PC-9 (cell line): ENCODE measurements at regions not wholly inside any gene's neighbourhood (a gene's known extent, or its start where the extent isn't known, plus 50 kb on each side); places are given as distances from the start of the nearest gene placed in this dataset.

Source experiments
- BruUV-seq: library from RNA; stranded (reverse); fragments of 400-500 nt; replicated peaks from 2 replicates; lab custom pipeline; 2021; lab: Mats Ljungman, UMichigan
- CTCF ChIA-PET: fragments of 300-600 bp; sonication (Branson Sonifier 250); formaldehyde crosslinking; loops from one replicate; lab custom pipeline; 2022; ENCODE audit warnings: antibody characterized with exemption; lab: Charles Lee
- POLR2A ChIA-PET: fragments of 300-600 bp; sonication (Branson Sonifier 250); formaldehyde crosslinking; loops from one replicate; lab custom pipeline; 2022; ENCODE audit warnings: antibody characterized with exemption; ENCODE audit not compliant: unreplicated experiment; lab: Charles Lee
- DNase-seq, 2 experiments: peaks; one replicate each; pipeline versions ENCODE4 v3.0.0 to v3.0.0-alpha.2; 2015 to 2022; ENCODE audit warnings: mixed read lengths in 1 of 2
- H2AFZ ChIP-seq: fragments of 200-600 bp; sonication (generic); 2 replicates; pipeline ENCODE4 v1.8.1; 2017; ENCODE audit warnings: antibody characterized with exemption
- H3F3A ChIP-seq: fragments of 200-600 bp; sonication (generic); 2 replicates; pipeline ENCODE4 v1.8.1; 2017; ENCODE audit warnings: antibody characterized with exemption, mild to moderate bottlenecking, low read depth; ENCODE audit not compliant: insufficient read depth
- H3K27ac ChIP-seq: fragments of 200-600 bp; sonication (generic); 2 replicates; pipeline ENCODE4 v1.6.1; 2016; ENCODE audit warnings: mixed run types
- H3K27me3 ChIP-seq: fragments of 200-600 bp; sonication (generic); 2 replicates; pipeline ENCODE4 v1.6.1; 2016; ENCODE audit warnings: low read depth, mixed run types; ENCODE audit not compliant: insufficient read depth
- H3K36me3 ChIP-seq: fragments of 200-600 bp; sonication (generic); 2 replicates; pipeline ENCODE4 v1.6.1; 2016; ENCODE audit warnings: low read depth, mixed run types
- H3K4me1 ChIP-seq: fragments of 200-600 bp; sonication (generic); replicated peaks from 2 replicates; pipeline ENCODE4 v1.6.1; 2016; ENCODE audit warnings: mixed run types; ENCODE audit not compliant: insufficient read depth
- H3K4me2 ChIP-seq: fragments of 200-600 bp; sonication (generic); 2 replicates; pipeline ENCODE4 v1.6.1; 2017; ENCODE audit warnings: mixed run types
- H3K4me3 ChIP-seq: fragments of 200-600 bp; sonication (generic); 2 replicates; pipeline ENCODE4 v1.6.1; 2016; ENCODE audit warnings: mixed run types
- H3K79me2 ChIP-seq: fragments of 200-600 bp; sonication (generic); 2 replicates; pipeline ENCODE4 v1.6.1; 2017; ENCODE audit warnings: low read depth, mixed run types
- H3K9me2 ChIP-seq: fragments of 200-600 bp; sonication (generic); 2 replicates; pipeline ENCODE4 v1.8.1; 2017; ENCODE audit warnings: mild to moderate bottlenecking; ENCODE audit not compliant: insufficient read depth
- H3K9me3 ChIP-seq: fragments of 200-600 bp; sonication (generic); 2 replicates; pipeline ENCODE4 v1.8.1; 2016; ENCODE audit warnings: low read depth; ENCODE audit not compliant: insufficient read depth
- H4K20me1 ChIP-seq: fragments of 200-600 bp; sonication (generic); 2 replicates; pipeline ENCODE4 v1.8.1; 2017; ENCODE audit not compliant: insufficient read depth
- EZH2 ChIP-seq: fragments of 200-600 bp; sonication (generic); IDR thresholded peaks from 2 replicates; pipeline ENCODE4 v1.8.0; 2017; ENCODE audit warnings: antibody characterized with exemption, low read depth
- intact Hi-C: fragments of 100-400 bp; cut with micrococcal nuclease; formaldehyde crosslinking; loops from one replicate; pipeline ENCODE4 v1.10.0; 2022; ENCODE audit not compliant: unreplicated experiment
- TF ChIP-seq, protein P1 (sequence below): fragments of 200-600 bp; sonication (generic); conservative IDR thresholded peaks from 2 replicates; pipeline ENCODE4 v1.6.1; 2017; ENCODE audit warnings: mixed run types, antibody characterized with exemption, mild to moderate bottlenecking, moderate library complexity

GRCh38 chr6:74946961-74947360, 258.9 kb downstream of the COL12A1 start:
- H3K79me2 ChIP-seq: no peaks in the 10 kb centered on the region
- no peak overlapping the region for H3K4me2 ChIP-seq
- H2AFZ ChIP-seq: peak overlapping the region; percentile 78
- H3K9me3 ChIP-seq: no peaks in the 10 kb centered on the region
- H3K4me3 ChIP-seq: no peak overlapping the region
- intact Hi-C loops: no loop called here
- ChIA-PET POLR2A (interaction anchor here (0.6 kb wide), 1 partner anchor 873 kb away, joined by 4 read pairs; no protein-coding TSS in a partner anchor), CTCF (no interaction called here)
- TF ChIP-seq EZH2: no peak
- TF ChIP-seq, protein P1, sequence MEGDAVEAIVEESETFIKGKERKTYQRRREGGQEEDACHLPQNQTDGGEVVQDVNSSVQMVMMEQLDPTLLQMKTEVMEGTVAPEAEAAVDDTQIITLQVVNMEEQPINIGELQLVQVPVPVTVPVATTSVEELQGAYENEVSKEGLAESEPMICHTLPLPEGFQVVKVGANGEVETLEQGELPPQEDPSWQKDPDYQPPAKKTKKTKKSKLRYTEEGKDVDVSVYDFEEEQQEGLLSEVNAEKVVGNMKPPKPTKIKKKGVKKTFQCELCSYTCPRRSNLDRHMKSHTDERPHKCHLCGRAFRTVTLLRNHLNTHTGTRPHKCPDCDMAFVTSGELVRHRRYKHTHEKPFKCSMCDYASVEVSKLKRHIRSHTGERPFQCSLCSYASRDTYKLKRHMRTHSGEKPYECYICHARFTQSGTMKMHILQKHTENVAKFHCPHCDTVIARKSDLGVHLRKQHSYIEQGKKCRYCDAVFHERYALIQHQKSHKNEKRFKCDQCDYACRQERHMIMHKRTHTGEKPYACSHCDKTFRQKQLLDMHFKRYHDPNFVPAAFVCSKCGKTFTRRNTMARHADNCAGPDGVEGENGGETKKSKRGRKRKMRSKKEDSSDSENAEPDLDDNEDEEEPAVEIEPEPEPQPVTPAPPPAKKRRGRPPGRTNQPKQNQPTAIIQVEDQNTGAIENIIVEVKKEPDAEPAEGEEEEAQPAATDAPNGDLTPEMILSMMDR: no peak
- H3K9me2 ChIP-seq: no peaks in the 10 kb centered on the region
- H3K27ac ChIP-seq: no peak overlapping the region
- no peaks in the 10 kb centered on the region for H4K20me1 ChIP-seq
- H3F3A ChIP-seq: no peaks in the 10 kb centered on the region
- H3K36me3 ChIP-seq: no peaks in the 10 kb centered on the region
- no TSS peak for BruUV-seq
- DNase-seq: no peak
- H3K27me3 ChIP-seq: no peaks in the 10 kb centered on the region
- H3K4me1 ChIP-seq: no peaks in the 10 kb centered on the region; the same call in 1 of the 2 replicates

GRCh38 chr6:74942130-74942529, 263.7 kb downstream of the COL12A1 start:
- BruUV-seq: no TSS peak
- Histone ChIP-seq H3K4me1 (no peaks in the 10 kb centered on the region; the same call in 1 of the 2 replicates), H3K79me2 (no peaks in the 10 kb centered on the region), H3F3A (no peaks in the 10 kb centered on the region), H4K20me1 (no peaks in the 10 kb centered on the region), H3K4me2 (no peak overlapping the region), H2AFZ (0 out of 2 replicates have a peak overlapping the region, but pooled peaks have one; percentile 55), H3K9me3 (no peaks in the 10 kb centered on the region), H3K4me3 (no peak overlapping the region), H3K9me2 (no peaks in the 10 kb centered on the region), H3K36me3 (no peaks in the 10 kb centered on the region), H3K27me3 (no peaks in the 10 kb centered on the region), H3K27ac (no peak overlapping the region)
- TF ChIP-seq, protein P1: no peak
- TF ChIP-seq EZH2: no peak
- no peak for DNase-seq
- intact Hi-C loops: no loop called here
- CTCF ChIA-PET: no interaction called here
- POLR2A ChIA-PET: no interaction called here

DNA sequence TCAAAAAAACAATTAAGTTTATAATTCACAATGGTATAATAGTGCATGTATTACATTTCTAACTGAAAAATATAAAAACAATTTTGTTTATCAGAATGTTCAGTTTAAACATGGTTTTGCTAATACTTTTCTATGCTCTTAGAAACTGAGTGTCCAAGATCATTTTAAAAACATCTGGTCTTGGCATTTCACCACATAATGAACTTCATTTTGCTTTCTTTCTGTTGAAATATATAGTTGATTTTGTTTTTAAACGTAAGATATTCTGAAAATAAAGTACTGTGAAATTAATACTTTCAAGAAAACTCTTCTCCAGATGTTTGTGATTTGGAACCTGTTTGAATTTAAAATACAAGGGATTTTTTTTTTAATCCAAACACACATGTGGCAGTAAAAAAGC, 264.4 kb downstream of the COL12A1 start:
- H4K20me1 ChIP-seq: no peaks in the 10 kb centered on the region
- no peaks in the 10 kb centered on the region for H3K9me2 ChIP-seq
- no peak overlapping the region for H2AFZ ChIP-seq
- BruUV-seq: no TSS peak
- intact Hi-C loops: no loop called here
- no peaks in the 10 kb centered on the region for H3K79me2 ChIP-seq
- H3K4me1 ChIP-seq: no peaks in the 10 kb centered on the region
- no peaks in the 10 kb centered on the region for H3K9me3 ChIP-seq
- H3K36me3 ChIP-seq: no peaks in the 10 kb centered on the region
- ChIA-PET POLR2A (no interaction called here), CTCF (no interaction called here)
- H3K4me2 ChIP-seq: no peak overlapping the region
- TF ChIP-seq, protein P1: no peak
- TF ChIP-seq EZH2: no peak
- no peak overlapping the region for H3K4me3 ChIP-seq
- no peaks in the 10 kb centered on the region for H3F3A ChIP-seq
- no peak for DNase-seq
- no peaks in the 10 kb centered on the region for H3K27me3 ChIP-seq
- H3K27ac ChIP-seq: no peak overlapping the region
